Psoas muscle (tissue), 7 donors: ENCODE measurements at regions not wholly inside any gene's neighbourhood (a gene's known extent, or its start where the extent isn't known, plus 50 kb on each side); places are given as distances from the start of the nearest gene placed in this dataset.

ENCODE experiments used
- ATAC-seq, 4 donors: fragments of 200-7000 bp; cut with Tn5 transposase; one replicate each; pipeline ENCODE4 v1.9.1; 2020; ENCODE audit warnings: moderate library complexity in 3 of 4, mild to moderate bottlenecking in 2 of 4
- DNase-seq, 2 donors: peaks; one replicate each; pipeline ENCODE4 v3.0.0-alpha.2; 2020
- H3K27ac ChIP-seq: fragments of 200-600 bp; one replicate; pipeline ENCODE4 v1.8.0; 2022
- H3K27me3 ChIP-seq, 3 donors: fragments of 200-600 bp in 1 of 3; one replicate each; pipeline versions ENCODE4 v1.6.1 to v1.8.0; 2013 to 2022; ENCODE audit warnings: low read length in 2 of 3, mild to moderate bottlenecking in 2 of 3, moderate library complexity in 1 of 3; ENCODE audit not compliant: insufficient read depth in 3 of 3
- H3K36me3 ChIP-seq, 2 donors: fragments of 200-600 bp in 1 of 2; one replicate each; pipeline versions ENCODE4 v1.6.1 to v1.8.0; 2013 to 2022; ENCODE audit warnings: low read depth in 1 of 2, mild to moderate bottlenecking in 1 of 2, moderate library complexity in 1 of 2; ENCODE audit not compliant: insufficient read depth in 1 of 2
- H3K4me1 ChIP-seq: fragments of 200-600 bp; one replicate; pipeline ENCODE4 v1.8.0; 2022
- H3K4me3 ChIP-seq: fragments of 200-600 bp; one replicate; pipeline ENCODE4 v1.8.0; 2022; ENCODE audit warnings: mild to moderate bottlenecking
- H3K9me3 ChIP-seq: fragments of 200-600 bp; one replicate; pipeline ENCODE4 v1.8.0; 2022
- CTCF ChIP-seq: fragments of 200-600 bp; IDR thresholded peaks from one replicate; pipeline ENCODE4 v1.8.0; 2022; ENCODE audit warnings: antibody characterized with exemption
- WGBS, 3 donors: extraction: QIAGEN DNeasy Blood & Tissue Kit; methylation state at CpG; one replicate each; pipeline versions ENCODE4 v1.1.6 to v1.1.7; 2013; 5-methylcytosine and 5-hydroxymethylcytosine counted together
- intact Hi-C, 2 donors: fragments of 100-400 bp; cut with DNase I; formaldehyde crosslinking; loops; one replicate each; pipeline versions ENCODE4 v1.11.0 to v1.14.2; 2022
- donor health status: healthy with polysubstance abuse.
- donor health status: DM: no; HTN: no; CAD: no; lungs with moderate emphysema.
- donor health status: Bipolar disorder and iron deficiency.
- donor health status: healthy.
- donor health status: DM: yes; HTN: yes; CAD: no.
- donor health status: DM: no; HTN: no; CAD: no.
- donor health status: DM: yes; HTN: yes; CAD: no.

DNA sequence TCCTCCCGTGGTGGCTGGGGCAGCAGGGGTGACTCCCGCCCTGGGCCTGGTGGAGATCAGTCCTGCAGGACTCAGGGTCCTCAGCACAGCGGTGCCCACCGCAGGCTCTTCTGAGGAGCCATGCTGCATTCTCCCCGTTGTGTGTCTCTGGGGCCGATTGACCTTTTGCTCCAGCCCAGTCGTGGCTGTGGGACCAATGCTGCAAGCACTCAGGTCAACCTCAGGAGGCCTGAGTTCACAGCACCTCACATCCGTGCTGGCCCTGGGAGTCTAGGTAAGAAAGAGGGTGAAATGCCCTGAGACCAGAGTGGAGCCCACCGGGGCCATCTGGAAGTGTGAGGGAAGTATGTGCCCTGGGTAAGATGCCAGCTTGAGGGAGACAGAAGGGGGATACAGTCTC is 316.1 kb upstream of the B3GAT1 start:
- Histone ChIP-seq H3K27me3 (peaks cover 0 to 11% (median 8%) of the 10 kb centered on the region in 3 donors), H3K4me3 (no peak overlapping the region), H3K36me3 (no peaks in the 10 kb centered on the region), H3K9me3 (no peaks in the 10 kb centered on the region), H3K27ac (no peak overlapping the region), H3K4me1 (no peaks in the 10 kb centered on the region)
- no peak for ATAC-seq
- WGBS, 3 donors = 73 to 77% (median 74%) methylated on average over 9 of the region's 9 CpGs
- intact Hi-C loops = no loop called here
- no peak for TF ChIP-seq CTCF
- DNase-seq = no peak

DNA sequence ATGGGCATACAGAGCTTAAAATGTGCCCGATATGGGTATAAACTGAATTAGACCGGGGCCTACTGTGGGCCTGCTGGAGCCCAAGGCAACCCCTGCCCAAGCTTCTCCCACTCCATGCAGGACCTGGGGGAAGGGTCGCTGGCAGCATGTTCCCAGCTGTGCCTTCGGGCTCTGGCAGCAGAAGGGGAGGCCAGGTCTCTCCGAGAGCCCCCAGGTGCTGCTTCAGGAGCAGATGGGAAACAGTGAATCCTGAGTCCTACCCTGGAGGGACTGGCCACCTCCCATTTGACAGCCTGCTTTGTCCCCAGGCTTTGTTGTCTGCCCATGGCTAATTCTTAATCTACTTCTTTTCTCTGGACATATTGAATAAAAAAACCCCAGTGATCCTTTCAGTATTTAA is 315.6 kb upstream of the B3GAT1 start:
- WGBS, 3 donors = 35 to 47% (median 39%) methylated on average over 5 of the region's 5 CpGs
- Histone ChIP-seq H3K36me3 (no peaks in the 10 kb centered on the region), H3K27me3 (peaks cover 0 to 11% (median 8%) of the 10 kb centered on the region in 3 donors), H3K4me1 (no peaks in the 10 kb centered on the region), H3K4me3 (no peak overlapping the region), H3K27ac (no peak overlapping the region), H3K9me3 (no peaks in the 10 kb centered on the region)
- no peak for TF ChIP-seq CTCF
- DNase-seq = no peak
- ATAC-seq = no peak
- intact Hi-C loops = no loop called here

DNA sequence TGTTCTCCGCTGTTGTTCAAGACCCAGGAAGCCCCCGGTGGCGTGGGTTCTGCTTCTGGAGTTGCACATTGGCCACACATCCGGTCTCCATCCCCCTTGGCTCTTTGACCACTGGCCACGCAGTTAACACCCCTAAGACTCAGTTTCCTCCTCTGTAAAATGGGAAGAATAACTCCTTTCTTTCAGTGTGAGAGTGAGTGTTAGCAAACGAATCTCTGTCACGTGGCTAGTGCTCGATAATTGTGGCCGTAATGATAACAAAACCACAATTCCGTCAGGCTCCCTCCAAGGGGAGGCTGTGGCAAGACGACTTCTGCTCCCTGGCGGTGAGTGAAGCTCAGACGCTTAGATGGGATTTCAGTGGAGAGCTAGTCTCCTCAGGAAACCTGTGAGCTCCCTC is 315.2 kb upstream of the B3GAT1 start:
- Histone ChIP-seq H3K27me3 (peaks cover 0 to 11% (median 8%) of the 10 kb centered on the region in 3 donors), H3K9me3 (no peaks in the 10 kb centered on the region), H3K36me3 (no peaks in the 10 kb centered on the region), H3K27ac (no peak overlapping the region), H3K4me1 (no peaks in the 10 kb centered on the region), H3K4me3 (no peak overlapping the region)
- intact Hi-C loops = no loop called here
- ATAC-seq (no peak), DNase-seq (no peak)
- WGBS, 3 donors = 67 to 75% (median 74%) methylated on average over 13 of the region's 13 CpGs
- TF ChIP-seq CTCF = no peak

DNA sequence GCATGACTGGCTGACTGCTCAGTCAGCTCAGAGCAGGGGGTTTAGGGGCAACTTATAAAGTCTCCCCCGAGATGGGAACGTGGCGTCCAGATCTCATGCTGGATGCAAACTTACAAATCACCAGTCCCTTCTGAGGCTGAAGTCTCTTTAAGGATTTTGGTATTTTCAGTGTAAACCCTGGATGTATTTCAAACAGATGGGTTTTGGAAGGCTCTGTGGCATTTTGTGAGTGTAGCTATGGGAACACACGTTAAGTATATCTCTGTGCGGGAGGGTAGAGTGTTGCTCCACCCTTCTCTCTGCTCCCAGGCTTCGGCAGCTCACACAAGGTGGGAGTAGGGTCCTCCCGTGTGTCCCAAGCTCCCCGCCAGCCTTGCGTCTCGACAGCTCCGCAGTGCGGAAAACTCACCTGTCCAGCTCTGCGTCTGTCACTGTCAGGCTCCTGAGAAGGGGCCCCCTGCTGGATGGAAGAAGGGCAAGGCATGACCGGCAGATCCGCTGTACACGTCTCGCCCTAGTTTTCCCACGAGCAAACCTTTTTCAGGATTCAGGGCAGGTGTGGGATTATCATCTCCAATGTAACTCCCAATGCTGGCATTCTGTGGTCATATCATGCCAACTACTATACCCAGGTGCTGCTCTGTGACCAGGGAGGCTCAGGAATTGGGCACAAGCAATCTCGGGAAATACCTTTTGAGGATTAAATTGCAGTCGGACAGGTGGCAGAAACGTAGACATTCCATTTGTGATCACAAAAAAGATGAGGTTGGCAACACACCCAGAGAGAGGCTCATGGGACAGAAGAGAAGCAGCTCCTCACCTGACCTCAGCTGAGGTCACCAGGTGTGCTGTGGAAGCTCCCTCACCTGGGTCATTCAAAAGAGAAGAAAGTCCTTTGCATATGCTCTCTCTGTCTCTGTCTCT is 313.9 kb upstream of the B3GAT1 start:
- ATAC-seq = no peak
- TF ChIP-seq CTCF = no peak
- Histone ChIP-seq H3K4me3 (no peak overlapping the region), H3K36me3 (no peaks in the 10 kb centered on the region), H3K27me3 (peaks cover 0 to 7% (median 6%) of the 10 kb centered on the region in 3 donors), H3K27ac (no peak overlapping the region), H3K9me3 (no peaks in the 10 kb centered on the region), H3K4me1 (no peaks in the 10 kb centered on the region)
- intact Hi-C loops = no loop called here
- no peak for DNase-seq
- 49 to 59% (median 55%) methylated on average over 21 of the region's 21 CpGs for WGBS, 3 donors

- H3K4me1 ChIP-seq = no peaks in the 10 kb centered on the region
- no peaks in the 10 kb centered on the region for H3K36me3 ChIP-seq
- H3K27ac ChIP-seq = no peak overlapping the region
- TF ChIP-seq CTCF = no peak
- no peak overlapping the region for H3K4me3 ChIP-seq
- intact Hi-C loops = no loop called here
- no peak for DNase-seq
- H3K9me3 ChIP-seq = no peaks in the 10 kb centered on the region
- ATAC-seq = no peak
- 47 to 59% (median 58%) methylated on average over 12 of the region's 12 CpGs for WGBS, 3 donors
- H3K27me3 ChIP-seq = peaks cover 0 to 7% (median 6%) of the 10 kb centered on the region in 3 donors
These were observed 313.2 kb upstream of the B3GAT1 start for GRCh38 chr11:134725211-134725610.
